ENCODE measurements at regions not wholly inside any gene's neighbourhood (a gene's known extent, or its start where the extent isn't known, plus 50 kb on each side); places are given as distances from the start of the nearest gene placed in this dataset.

GRCh38 chr3:72316501-72317279 lies 531.6 kb downstream of the SHQ1 start:
- Histone ChIP-seq H3K27ac (ENCODE audit: low read depth in 1 of 2, low read length in 1 of 2) (no peak overlapping the region), H3K27me3 (ENCODE audit: control insufficient read depth in 3 of 3, insufficient read depth in 3 of 3, low read length in 2 of 3) (no peaks in the 10 kb centered on the region), H3K4me1 (ENCODE audit: control insufficient read depth in 5 of 5, insufficient read depth in 5 of 5, low read length in 5 of 5) (peaks cover 0 to 23% (median 5%) of the 10 kb centered on the region in 5 donors), H3K9ac (ENCODE audit: insufficient read depth in 1 of 2, low read length in 2 of 2) (no peak overlapping the region), H3K4me3 (no peak overlapping the region), H3K9me3 (ENCODE audit: control insufficient read depth in 4 of 4, insufficient read depth in 3 of 4, low read length in 3 of 4) (no peaks in the 10 kb centered on the region), H3K36me3 (ENCODE audit: control insufficient read depth in 4 of 4, insufficient read depth in 4 of 4, low read length in 4 of 4) (no peaks in the 10 kb centered on the region)
- DNase-seq (no peak), ATAC-seq (ENCODE audit: insufficient read depth, low FRiP score) (no peak)
- no peak for TF ChIP-seq CTCF (IDR thresholded peaks at IDR 0.05; ENCODE audit: control extremely low read depth, extremely low read depth)
- WGBS, 2 donors = 89 to 94% methylated on average over 13 of the region's 13 CpGs

GRCh38 chr3:72313308-72313707 lies 528.4 kb upstream of the PROK2 start:
- ATAC-seq (ENCODE audit: insufficient read depth, low FRiP score) = no peak
- DNase-seq = no peak
- peaks cover 0 to 20% (median 11%) of the 10 kb centered on the region in 5 donors for H3K4me1 ChIP-seq (ENCODE audit: control insufficient read depth in 5 of 5, insufficient read depth in 5 of 5, low read length in 5 of 5)
- no peak overlapping the region for H3K27ac ChIP-seq (ENCODE audit: low read depth in 1 of 2, low read length in 1 of 2)
- no peak overlapping the region for H3K9ac ChIP-seq (ENCODE audit: insufficient read depth in 1 of 2, low read length in 2 of 2)
- H3K27me3 ChIP-seq (ENCODE audit: control insufficient read depth in 3 of 3, insufficient read depth in 3 of 3, low read length in 2 of 3) = no peaks in the 10 kb centered on the region
- H3K36me3 ChIP-seq (ENCODE audit: control insufficient read depth in 4 of 4, insufficient read depth in 4 of 4, low read length in 4 of 4) = no peaks in the 10 kb centered on the region
- WGBS, 2 donors = 96 to 100% methylated on average over 1 of the region's 1 CpG
- no peak overlapping the region for H3K4me3 ChIP-seq
- no peak for TF ChIP-seq CTCF (IDR thresholded peaks at IDR 0.05; ENCODE audit: control extremely low read depth, extremely low read depth)
- no peaks in the 10 kb centered on the region for H3K9me3 ChIP-seq (ENCODE audit: control insufficient read depth in 4 of 4, insufficient read depth in 3 of 4, low read length in 3 of 4)

- WGBS, 2 donors = 71 to 74% methylated on average over 6 of the region's 6 CpGs
- no peak overlapping the region for H3K9ac ChIP-seq (ENCODE audit: insufficient read depth in 1 of 2, low read length in 2 of 2)
- TF ChIP-seq CTCF (IDR thresholded peaks at IDR 0.05; ENCODE audit: control extremely low read depth, extremely low read depth) = no peak
These were observed 527.4 kb upstream of the PROK2 start for GRCh38 chr3:72312339-72312738.

More at GRCh38 chr3:72312339-72312738, 527.4 kb upstream of the PROK2 start:
- ATAC-seq (ENCODE audit: insufficient read depth, low FRiP score) (no peak), DNase-seq (no peak)
- Histone ChIP-seq H3K27ac (ENCODE audit: low read depth in 1 of 2, low read length in 1 of 2) (no peak overlapping the region), H3K27me3 (ENCODE audit: control insufficient read depth in 3 of 3, insufficient read depth in 3 of 3, low read length in 2 of 3) (no peaks in the 10 kb centered on the region), H3K36me3 (ENCODE audit: control insufficient read depth in 4 of 4, insufficient read depth in 4 of 4, low read length in 4 of 4) (no peaks in the 10 kb centered on the region), H3K9me3 (ENCODE audit: control insufficient read depth in 4 of 4, insufficient read depth in 3 of 4, low read length in 3 of 4) (no peaks in the 10 kb centered on the region), H3K4me1 (ENCODE audit: control insufficient read depth in 5 of 5, insufficient read depth in 5 of 5, low read length in 5 of 5) (peaks cover 0 to 15% (median 11%) of the 10 kb centered on the region in 5 donors), H3K4me3 (no peak overlapping the region)
